Transverse colon (tissue), 4 donors: ENCODE measurements at regions not wholly inside any gene's neighbourhood (a gene's known extent, or its start where the extent isn't known, plus 50 kb on each side); places are given as distances from the start of the nearest gene placed in this dataset.

Experiments used
- CTCF ChIP-seq, 5 experiments: fragments of 200-600 bp in 3 of 5; fragments of 450-650 bp in 2 of 5; sonication (generic) in 3 of 5; IDR thresholded peaks; 1 replicate in 2 of 5; 2 replicates in 3 of 5; pipeline ENCODE4 v1.5.1; 2016 to 2017; ENCODE audit warnings: antibody characterized with exemption in 5 of 5, inconsistent platforms in 3 of 5, mild to moderate bottlenecking in 2 of 5, moderate library complexity in 1 of 5
- EP300 ChIP-seq: sonication (generic); formaldehyde crosslinking; IDR thresholded peaks from one replicate; pipeline ENCODE4 v1.6.1; 2017; ENCODE audit warnings: antibody characterized with exemption, low read depth
- POLR2A ChIP-seq: fragments of 450-650 bp; IDR thresholded peaks from one replicate; pipeline ENCODE4 v1.6.1; 2016; ENCODE audit warnings: antibody characterized with exemption, mild to moderate bottlenecking, moderate library complexity
- POLR2AphosphoS5 ChIP-seq, 3 donors: sonication (generic); formaldehyde crosslinking; IDR thresholded peaks; one replicate each; pipeline ENCODE4 v1.6.1; 2016; ENCODE audit warnings: antibody characterized with exemption in 3 of 3

DNA sequence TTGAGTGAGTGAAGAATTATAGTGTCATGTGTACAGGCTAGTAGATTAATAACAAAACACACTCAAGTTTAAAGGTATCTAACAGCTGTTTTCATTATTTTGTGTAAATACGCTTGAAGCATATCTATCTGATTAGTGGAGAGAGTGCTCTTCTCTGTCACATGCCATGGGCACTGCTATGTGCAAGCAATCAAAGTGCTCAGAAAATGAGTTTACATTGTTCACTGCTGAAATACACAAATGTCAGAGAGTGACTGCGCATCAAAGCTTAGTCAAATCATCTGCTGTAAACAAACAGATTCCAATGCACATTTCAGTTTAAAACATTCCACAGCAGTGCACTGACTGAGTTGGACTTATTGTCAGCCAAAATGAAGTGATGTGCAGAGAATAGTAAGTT is 423.4 kb downstream of the ZEB2 start:
- no peak for TF ChIP-seq CTCF (IDR thresholded peaks at IDR 0.05)
- TF ChIP-seq POLR2A: no peak
- no peak for TF ChIP-seq POLR2AphosphoS5 (IDR thresholded peaks at IDR 0.05)
- no peak for TF ChIP-seq EP300
